ENCODE measurements at regions not wholly inside any gene's neighbourhood (a gene's known extent, or its start where the extent isn't known, plus 50 kb on each side); places are given as distances from the start of the nearest gene placed in this dataset.
A peak's percentile ranks its signal among the peaks of the same experiment; 100 is the strongest.
"Not testable (repeated sequence)": the region's sequence is repeated elsewhere in the genome, so short reads cannot be mapped to it uniquely, and the experiment has no call there.

DNA sequence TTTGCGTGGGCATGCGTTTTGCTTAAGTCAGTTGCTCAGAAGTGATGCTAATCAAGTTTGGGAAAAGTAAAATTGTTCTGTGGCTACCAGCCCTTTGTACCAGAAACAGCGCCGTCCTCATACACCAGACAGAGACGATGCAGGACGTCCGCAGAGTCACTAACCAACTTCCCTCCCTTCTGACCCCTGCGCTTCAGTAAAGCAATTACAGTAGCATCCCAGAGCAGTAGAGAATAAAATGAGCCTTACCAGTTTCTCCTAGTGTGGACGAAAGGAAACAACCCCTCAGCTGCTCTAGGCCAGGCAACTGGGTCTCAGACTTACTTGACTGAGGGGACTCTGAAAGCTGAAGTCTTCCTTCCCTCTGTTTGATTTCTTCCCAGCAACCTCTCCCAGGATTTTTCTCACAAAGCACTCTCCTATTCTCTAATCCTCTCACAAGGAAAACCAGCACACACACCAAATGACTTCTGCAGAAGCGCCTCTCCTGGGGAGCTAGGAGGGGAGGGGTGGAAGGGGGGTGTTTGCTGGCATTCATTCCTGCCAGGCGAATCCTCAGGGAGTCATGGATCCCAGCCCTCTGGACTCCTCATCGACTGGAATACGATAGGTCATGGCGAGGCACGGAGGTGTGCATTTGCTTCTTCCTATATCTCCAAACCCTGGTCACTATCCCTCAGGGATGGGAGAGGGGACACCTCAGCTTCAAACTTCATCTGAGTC is 56.0 kb upstream of the MID1 start:
- DNase-seq: no peak

DNA sequence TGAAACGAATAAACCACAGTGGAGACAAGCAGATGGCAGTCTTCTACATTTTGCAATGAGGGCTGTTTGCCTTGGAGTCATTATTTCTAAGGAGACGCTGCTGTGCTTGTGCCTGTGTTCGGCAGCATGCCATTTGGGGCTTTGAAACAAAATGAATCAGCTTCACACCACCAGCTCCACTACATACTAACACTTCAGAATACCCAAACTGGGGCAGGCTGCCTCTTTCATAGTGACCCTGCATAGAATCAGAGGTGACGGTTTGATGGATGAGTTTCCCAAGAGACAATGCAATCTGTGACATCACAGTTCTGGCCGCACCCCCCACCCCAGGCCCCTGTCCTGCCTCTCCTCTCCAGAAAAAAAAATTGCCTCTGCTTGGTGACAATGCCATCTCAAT is 57.1 kb upstream of the MID1 start:
- no peak for DNase-seq

DNA sequence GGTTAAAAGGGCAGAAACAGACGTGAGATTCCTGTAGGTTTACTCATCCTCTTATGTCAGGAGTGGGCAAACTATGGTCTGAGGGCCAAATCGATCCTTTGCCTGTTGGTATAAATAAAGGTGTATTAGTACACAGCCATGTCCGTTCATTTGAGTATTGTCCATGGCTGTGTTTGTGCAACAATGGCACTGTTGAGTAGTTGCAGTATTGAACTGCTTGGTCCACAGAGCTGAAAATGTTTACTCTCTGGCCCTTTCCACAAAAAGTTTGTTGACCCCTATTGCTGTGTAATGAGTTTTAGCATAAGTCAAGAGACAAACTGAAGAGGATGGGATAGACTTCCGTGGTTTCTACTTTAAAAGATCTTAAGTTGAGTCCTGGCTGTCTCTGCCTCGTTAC is 59.0 kb upstream of the MID1 start:
- DNase-seq: no peak

DNA sequence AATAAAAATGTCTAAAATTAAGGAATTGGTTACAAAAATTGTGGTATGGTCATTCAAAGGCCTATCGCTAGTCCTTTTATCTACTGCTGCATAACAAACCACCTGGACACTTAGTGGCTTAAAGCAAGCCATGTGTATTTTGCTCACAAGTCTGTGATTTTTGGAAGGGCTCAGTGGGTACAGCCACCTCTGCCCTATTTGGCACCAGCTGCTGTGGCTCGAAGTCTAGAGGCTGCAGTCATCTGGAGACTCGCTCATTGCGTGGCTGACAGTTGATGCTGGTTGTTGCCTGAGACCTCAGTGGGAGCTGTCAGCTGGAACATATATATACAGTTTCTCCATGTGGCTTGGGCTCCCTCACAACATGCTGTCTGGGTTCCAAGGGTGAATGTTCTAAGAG is 60.8 kb upstream of the MID1 start:
- no peak for DNase-seq

DNA sequence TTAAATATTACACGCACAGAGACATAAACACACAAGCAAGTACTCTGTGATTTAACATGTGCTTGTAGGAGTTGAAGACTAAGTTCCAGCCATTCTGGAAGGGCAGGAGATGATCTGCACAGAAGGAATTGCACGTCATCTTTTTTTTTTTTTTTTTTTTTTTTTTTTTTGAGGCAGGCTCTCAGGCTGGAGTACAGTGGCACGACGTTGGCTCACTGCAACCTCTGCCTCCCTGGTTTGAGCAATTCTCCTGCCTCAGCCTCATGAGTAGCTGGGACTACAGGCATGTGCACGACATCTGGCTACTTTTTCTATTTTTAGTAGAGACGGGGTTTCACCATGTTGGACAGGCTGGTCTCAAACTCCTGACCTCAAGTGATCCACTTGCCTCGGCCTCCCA is 63.2 kb upstream of the MID1 start:
- DNase-seq: not testable (repeated sequence)

DNA sequence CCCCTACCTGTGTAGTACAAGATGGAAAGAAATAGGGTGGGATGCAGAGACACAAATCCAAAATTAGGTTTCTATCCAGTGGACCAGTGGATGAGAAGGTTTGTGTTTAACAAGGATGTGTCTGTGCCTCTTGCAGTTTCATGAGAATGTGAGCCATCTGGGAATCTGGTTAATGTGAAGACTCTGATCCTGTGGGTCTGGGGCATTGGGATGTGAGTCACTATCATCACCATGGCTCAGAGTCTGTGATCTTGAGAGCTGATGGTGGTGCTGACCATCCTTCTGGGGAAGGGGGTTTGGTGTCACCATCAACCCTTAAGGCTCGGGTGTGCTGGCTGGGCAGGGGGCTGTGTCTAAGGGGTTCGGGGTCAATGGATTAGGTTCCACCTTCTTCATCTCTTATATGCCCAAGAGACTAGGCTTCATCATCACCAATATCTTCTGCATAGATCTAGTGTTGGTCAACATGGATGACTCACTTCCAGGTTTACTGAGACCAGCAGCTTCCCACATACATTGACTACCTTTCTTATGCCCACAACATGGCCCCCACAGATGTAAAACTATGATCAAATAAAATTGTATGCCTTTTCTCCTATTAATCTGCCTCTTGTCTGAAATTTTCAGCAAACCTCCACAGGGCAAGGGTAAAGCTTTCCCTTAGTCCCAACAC is 65.7 kb upstream of the MID1 start:
- DNase-seq: no peak

DNA sequence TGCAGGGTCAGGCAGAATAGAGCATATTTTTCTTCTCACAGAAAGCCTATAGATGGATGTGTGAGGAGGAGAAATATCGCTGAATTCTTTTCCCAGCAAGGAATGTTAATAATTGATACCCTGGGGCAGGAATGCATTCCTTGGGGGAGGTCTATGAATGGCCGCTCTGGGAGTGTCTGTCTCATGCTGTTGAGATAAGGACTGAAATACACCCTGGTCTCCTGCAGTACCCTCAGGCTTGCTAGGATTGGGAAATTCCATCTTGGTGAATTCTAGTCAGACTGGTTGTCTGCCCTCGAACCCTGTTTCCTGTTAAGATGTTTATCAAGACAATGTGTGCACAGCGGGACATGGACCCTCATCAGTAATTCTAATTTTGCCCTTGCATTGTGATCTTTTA is 71.4 kb upstream of the MID1 start:
- DNase-seq: not testable (repeated sequence)

DNA sequence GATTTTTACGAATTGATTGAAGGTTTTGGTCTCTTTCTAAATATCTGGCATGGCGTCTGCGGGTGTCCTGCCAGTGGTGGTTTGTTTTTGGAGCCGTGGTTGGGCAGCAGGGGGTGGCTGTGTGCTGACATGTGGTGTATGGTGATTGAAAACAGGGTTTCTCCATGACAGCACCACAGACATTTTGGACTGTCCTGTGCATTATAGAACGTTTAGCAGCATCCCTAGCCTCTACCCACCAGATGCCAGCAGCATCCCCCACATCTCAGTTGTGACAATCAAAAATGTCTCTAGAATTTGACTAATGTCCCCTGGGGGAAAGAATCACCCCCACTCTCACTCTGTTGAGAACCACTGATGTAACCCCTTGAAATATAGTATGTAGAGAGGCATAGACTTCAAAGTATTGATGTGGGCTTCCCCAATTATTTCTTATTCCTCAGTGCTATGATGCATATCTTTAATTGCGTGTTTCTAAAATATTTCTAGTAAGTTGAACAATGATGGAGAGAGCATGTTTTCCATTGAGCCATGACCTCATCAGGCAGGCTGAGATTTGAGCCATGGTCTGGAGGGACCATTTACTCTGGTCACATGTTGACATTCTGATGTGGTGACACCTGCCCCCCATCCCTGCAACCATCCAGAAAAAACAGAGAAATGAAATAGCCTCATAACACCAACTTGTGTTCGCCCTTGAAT is 77.4 kb upstream of the MID1 start:
- DNase-seq: no peak

DNA sequence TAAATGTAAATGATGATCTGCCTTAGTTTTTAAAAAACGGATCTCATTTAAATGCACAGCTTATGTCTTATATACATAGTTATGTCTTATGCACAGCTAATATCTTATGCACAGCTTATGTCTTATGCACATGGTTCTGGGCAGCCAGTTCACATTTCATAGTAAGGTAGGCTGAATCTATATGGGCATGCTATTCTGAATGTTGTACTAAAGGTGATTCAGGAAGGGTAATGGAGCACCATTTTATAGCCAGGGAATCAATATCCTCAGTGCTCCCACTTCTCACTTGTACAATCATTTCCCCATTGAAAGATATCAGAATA is 77.9 kb upstream of the MID1 start:
- no peak for DNase-seq

DNA sequence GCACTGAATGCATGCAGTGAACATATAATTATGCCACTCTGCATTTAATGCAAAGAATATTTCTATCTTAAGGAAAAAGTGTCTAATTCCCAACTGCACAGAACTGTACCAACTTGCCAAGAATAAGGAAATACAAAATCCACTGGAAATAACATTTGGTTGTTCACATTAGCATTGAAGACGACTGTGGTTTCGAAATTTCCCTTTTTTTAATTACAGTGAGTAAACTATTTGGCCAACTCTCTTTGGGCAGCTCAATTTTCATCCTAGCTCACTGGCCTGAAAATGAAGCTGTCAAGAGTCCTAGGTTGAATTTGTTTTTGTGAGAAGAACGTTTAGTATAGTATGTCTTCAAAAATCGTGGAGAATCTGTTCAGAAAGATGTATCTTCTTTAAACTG is 81.6 kb upstream of the MID1 start:
- no peak for DNase-seq

DNA sequence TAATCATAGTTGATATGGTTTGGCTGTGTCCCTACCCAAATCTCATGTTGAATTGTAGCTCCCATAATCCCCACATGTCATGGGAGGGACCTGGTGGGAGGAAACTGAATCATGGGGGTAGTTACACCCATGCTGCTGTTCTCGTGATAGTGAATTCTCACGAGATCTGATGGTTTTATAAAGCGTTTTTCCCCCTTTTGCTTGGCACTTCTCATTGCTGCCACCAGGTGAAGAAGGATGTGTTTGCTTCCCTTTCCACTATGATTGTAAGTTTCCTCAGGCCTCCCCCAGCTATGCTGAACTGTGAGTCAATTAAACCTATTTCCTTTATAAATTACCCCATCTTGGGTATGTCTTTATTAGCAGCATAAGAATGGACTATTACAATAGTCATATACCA is 86.0 kb upstream of the MID1 start:
- not testable (repeated sequence) for DNase-seq

DNA sequence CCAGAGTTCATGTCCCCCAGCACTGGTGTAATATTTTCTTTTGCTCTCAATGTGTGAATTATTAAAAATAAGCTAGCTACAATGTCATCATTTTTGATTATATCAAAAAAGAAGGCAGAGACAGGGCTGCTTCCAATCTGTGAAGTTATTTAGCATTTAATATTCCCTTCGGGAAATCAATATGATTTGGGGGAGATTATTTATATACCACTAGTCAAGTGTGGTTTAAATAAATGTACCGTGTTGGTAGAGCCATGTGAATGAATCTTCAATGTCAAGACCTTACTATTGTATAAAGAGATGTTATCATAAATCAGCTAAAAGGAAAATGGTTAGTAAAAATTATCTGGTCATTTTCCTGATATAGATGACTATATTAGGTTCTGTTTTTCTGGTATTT is 87.4 kb upstream of the MID1 start:
- no peak for DNase-seq

DNA sequence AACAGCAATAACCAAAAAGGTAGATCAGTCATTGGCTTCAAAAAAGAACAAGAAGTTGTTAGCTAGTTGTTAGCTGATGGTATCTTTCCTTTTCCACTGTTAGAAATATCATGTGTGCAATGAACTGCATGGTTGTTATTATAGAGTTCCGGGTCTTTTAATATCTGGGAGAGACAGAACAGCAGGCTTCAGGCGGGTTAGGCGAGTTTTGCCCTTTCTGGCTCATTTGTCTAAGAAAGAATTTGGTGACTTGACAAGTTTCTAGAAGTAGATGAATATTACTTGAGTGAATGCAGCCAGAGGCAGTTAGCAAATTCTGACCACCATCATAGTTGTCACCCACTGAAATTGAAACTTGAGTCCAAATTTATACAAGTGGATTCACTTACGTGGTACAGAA is 88.9 kb upstream of the MID1 start:
- no peak for DNase-seq

DNA sequence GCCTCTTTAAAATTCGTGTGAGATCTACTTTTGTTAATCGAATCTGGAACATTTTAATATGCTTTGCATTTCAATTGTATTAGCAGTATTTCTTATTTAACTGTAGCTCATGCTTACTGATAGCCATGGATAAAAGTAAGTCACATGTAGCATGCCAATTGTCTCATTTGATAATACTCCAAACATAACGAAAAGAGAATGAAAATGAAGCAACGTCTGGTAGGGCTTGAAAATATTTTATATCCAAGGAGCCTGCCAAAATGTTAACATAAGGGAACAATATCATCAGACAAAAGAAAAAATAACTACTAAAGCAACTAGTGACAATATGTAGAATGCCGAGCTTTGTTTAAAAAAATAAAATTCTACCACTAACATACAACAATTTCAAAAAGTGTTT is 94.1 kb upstream of the MID1 start:
- DNase-seq: no peak

DNA sequence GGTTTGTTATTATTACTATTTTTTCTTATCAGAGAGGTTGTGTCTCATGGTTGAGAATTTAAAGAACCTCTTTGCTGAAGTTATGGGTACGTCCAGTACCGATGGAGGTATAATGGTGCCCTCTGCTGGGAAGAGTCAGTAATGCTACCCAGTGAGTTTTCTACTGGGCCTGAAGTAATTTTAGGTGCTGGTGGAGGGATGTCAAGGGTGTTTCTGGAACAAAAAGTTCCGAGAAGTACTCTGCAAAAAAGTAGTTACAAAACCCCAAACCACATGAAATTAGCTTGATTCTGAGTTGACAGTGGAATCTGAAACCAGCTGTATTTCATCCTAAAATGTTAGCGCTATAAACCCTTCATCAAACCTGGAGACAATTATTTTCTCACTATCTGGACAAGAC is 102.5 kb upstream of the MID1 start:
- peak in 1 of 2 experiments; percentile 6 for DNase-seq

DNA sequence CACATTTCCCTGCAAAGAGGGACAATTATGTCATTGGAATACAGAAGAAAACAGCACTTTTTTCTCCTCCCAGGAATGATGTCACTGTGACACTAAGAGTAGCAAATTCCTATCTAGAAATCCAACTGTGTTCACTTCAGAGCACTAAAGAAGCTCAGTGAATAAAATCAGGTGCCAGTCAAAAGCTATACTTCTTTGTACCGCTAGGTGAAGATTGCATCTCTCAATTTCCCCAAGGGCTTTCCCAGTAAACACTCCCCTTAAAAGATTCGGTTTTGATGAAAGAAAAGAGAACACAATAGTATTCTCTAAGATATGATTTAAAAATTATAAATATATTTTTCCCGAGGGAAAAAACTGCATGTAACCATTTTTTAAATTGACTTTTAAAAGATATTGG is 104.7 kb upstream of the MID1 start:
- DNase-seq: no peak

DNA sequence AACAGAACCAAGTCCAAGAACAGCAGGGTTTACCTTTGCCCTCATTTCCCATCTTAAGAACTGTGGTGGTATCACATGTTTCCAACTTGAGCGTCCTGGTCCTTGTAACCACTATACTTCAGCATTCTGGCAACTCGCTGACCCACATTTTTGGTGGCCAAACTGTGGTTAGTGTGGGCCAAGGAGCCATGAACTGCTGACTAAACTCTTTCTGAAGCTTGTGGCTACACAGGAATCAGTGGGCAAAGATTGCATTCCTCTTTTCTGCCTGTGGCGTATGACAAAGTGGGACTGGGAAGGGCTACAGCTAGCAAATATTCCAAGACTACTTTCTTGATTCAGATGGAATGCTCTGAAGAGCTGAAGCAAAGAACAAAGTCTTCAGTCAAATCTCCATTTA is 106.3 kb upstream of the MID1 start:
- no peak for DNase-seq

DNA sequence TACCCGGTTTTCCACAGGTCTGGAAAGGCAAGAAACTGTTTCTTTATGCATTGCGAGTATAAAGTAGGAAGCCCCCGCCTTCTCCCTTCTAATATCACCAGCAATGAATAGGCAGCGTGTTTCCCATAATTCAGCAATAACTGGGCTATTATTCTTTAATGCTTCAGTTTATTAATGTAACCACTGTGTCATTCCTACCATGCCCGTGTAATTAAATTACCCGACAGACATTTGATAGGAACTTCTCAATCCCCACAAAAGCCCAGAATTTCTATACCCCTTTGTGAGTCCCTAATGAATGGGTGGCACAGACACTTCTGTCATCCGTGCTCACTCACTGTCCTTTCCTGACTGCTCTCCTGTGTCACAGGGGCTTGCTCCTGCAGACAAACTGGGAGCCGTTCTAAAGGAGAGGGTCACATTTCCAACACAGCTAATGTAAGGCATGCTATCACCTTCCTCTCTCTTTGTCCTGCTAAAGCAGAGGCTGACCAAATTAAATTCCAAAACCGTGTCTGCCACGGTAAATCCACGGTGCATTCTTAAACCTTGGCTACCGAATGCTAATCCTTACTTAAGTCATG is 108.5 kb upstream of the MID1 start:
- DNase-seq: no peak

DNA sequence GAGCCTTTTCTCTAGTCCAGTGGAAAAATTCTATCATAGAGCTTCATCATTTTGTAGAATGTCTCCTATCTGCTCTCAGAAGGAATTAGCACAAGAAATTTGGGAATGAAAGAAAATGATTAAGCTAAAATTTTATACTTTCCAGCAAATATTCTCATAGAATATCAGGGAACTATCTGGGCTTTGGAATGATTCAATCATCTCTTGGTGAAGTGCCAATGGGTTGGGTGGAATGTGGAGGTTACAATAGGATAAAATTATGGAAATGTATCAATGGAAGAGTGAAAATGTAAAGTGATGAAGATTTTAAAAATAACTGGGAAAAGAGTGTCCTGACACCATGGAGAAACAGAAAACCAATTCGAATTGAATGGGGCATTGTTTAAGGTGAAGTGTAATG is 119.0 kb upstream of the MID1 start:
- DNase-seq: no peak

DNA sequence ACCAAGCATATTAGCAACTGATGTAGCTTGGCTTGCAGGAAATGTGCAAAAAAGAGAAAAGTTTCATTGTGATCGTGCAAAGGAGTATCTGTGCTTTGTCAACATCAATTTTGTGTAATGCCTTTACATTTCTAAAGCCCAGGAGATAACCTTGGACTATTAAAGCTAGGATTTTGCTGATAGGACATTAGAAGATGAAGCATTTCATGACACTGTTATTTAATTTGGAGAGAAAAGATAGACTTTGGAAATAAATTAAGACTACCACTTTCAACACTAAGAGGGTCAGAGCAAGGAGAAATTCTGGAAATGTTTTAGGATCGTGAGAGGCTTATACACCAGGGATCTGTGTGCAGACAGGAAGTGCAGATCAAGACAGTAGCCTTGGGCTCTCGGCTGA is 120.6 kb upstream of the MID1 start:
- DNase-seq: no peak

DNA sequence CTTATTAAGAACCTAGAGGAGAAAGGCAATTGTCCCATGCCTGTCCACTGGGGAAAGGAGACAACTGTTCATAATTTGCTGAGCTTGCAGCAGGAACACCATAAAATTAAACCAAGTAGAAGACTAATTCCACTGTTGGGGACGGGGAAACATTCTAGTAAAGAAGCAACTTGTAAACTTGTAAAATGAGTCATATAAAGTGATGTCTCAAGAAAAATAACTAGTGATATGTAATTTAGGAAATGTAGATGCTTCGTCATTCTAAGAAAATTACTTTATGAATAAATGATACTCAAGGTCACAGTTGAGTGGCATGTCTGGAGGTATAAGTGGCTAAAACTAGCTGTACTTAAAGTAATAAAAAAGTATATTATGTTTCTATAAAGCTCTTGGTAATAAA is 121.2 kb upstream of the MID1 start:
- DNase-seq: no peak

DNA sequence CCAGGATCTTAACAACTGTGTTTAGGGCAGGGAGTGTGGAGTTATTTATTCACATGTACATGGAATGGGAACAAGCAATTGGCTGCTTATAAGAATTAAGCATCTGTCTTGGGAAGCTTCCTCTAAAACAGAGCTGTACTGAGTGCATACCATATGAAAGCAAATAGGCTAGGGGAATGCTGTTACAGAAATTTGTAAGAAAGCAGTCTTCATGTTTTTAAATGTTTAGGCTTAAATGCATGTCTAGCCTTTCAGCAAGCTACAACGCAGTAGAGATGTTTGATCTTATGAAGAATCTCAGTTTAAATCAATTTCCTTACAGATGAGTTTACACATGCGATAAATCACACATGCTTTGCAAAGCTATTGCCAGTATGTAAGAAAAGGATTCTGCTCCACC is 123.1 kb upstream of the MID1 start:
- DNase-seq: no peak

DNA sequence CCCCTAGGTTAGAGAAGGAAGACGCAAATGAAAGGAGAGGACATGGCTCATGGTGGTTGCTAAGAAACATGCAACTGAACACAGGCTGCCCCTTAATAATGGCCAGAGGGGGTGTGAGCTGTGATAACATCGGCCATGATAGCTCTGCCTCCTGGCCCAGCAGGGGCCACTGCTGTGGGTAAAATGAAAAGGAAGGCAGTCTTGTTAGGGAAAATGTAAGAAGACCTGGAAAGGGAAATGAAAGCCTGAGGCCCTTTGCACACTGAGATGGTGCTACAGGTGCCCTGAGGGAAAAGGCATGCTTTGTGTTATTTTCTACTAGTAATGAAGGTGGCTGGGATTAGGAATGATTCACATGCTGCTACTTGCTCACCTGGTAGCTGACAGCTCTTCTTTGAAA is 123.6 kb upstream of the MID1 start:
- no peak for DNase-seq

DNA sequence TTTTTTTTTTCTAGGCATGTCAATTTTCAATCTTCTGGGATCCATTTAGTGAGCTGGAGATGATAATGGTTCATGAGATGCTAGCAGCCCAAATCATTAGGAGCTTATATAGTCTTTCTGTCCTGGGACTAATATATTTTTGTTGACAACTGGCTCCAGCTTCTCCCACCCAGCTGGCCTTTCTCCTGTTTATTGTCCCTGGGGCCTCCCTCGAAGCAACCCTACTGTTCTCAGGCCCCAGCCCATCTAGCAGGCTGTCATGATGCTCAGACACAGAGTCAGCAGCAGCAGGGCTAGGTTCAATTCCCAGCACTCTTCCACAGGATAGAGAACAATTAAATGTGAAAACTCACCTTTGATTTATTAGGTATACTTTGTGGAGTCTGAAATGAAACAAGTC is 127.6 kb upstream of the MID1 start:
- DNase-seq: no peak
